WTC11 (cell line): ENCODE measurements at regions not wholly inside any gene's neighbourhood (a gene's known extent, or its start where the extent isn't known, plus 50 kb on each side); places are given as distances from the start of the nearest gene placed in this dataset.

ENCODE experiments used
- ATAC-seq: fragments of 200-7000 bp; cut with Tn5 transposase; 2 replicates; pipeline ENCODE4 v1.10.0; 2021; ENCODE audit warnings: mild to moderate bottlenecking, moderate library complexity
- CTCF ChIA-PET: fragments of 300-600 bp; sonication (Branson Sonifier 250); formaldehyde crosslinking; loops from one replicate; lab custom pipeline; 2021; ENCODE audit warnings: antibody characterized with exemption; lab: Charles Lee
- POLR2A ChIA-PET: fragments of 350-600 bp; sonication (Branson Sonifier 250); formaldehyde crosslinking; loops from one replicate; lab custom pipeline; 2021; ENCODE audit warnings: antibody characterized with exemption; lab: Charles Lee
- DNase-seq: peaks from one replicate; pipeline ENCODE4 v3.0.0; 2021; ENCODE audit warnings: low spot score
- H3K27ac Mint-ChIP-seq: 2 replicates; pipeline ENCODE4 v1.8.0; 2021; ENCODE audit warnings: mixed read lengths
- H3K27me3 Mint-ChIP-seq: 2 replicates; pipeline ENCODE4 v1.8.0; 2021; ENCODE audit warnings: low read depth, mild to moderate bottlenecking, moderate library complexity, mixed read lengths
- H3K36me3 Mint-ChIP-seq: 2 replicates; pipeline ENCODE4 v1.8.0; 2021; ENCODE audit warnings: mixed read lengths
- H3K4me1 Mint-ChIP-seq: 2 replicates; pipeline ENCODE4 v1.8.0; 2022; ENCODE audit warnings: mixed read lengths
- H3K4me3 Mint-ChIP-seq: 2 replicates; pipeline ENCODE4 v1.8.0; 2021; ENCODE audit warnings: mild to moderate bottlenecking, moderate library complexity, mixed read lengths
- H3K9me3 Mint-ChIP-seq: 2 replicates; pipeline ENCODE4 v1.8.0; 2021; ENCODE audit warnings: mixed read lengths
- ELF4 ChIP-seq: sonication (generic); formaldehyde crosslinking; IDR thresholded peaks from 2 replicates; pipeline ENCODE4 v1.8.1; 2022; ENCODE audit warnings: low read depth, mild to moderate bottlenecking, moderate library complexity, missing genetic modification reagents
- EMX1 ChIP-seq: fragments of 250-450 bp; sonication (Bioruptor Pico); IDR thresholded peaks from 2 replicates; pipeline ENCODE4 v1.8.0; 2021; ENCODE audit warnings: mild to moderate bottlenecking
- ETV6 ChIP-seq: sonication (generic); formaldehyde crosslinking; IDR thresholded peaks from 2 replicates; pipeline ENCODE4 v1.8.1; 2022; ENCODE audit warnings: mild to moderate bottlenecking, missing genetic modification reagents
- FOXJ3 ChIP-seq: sonication (generic); formaldehyde crosslinking; IDR thresholded peaks from 2 replicates; pipeline ENCODE4 v1.9.0; 2021; ENCODE audit warnings: missing genetic modification reagents, mild to moderate bottlenecking, borderline replicate concordance
- GRHL2 ChIP-seq: fragments of 250-450 bp; sonication (Bioruptor Pico); IDR thresholded peaks from 2 replicates; pipeline ENCODE4 v1.8.0; 2022; ENCODE audit warnings: mild to moderate bottlenecking, moderate library complexity; ENCODE audit not compliant: insufficient replicate concordance, severe bottlenecking
- HMGA2 ChIP-seq: fragments of 250-450 bp; sonication (Bioruptor Pico); IDR thresholded peaks from 2 replicates; pipeline ENCODE4 v1.4.0; 2021; ENCODE audit warnings: mild to moderate bottlenecking, moderate library complexity
- MYBL2 ChIP-seq: sonication (generic); formaldehyde crosslinking; IDR thresholded peaks from 2 replicates; pipeline ENCODE4 v1.8.1; 2023; ENCODE audit warnings: mild to moderate bottlenecking, moderate library complexity, missing genetic modification reagents
- NR1H2 ChIP-seq: sonication (generic); formaldehyde crosslinking; IDR thresholded peaks from 2 replicates; pipeline ENCODE4 v1.9.0; 2021; ENCODE audit warnings: mild to moderate bottlenecking, moderate library complexity, missing genetic modification reagents
- SP1 ChIP-seq: sonication (generic); formaldehyde crosslinking; conservative IDR thresholded peaks from 2 replicates; pipeline ENCODE4 v1.8.1; 2022; ENCODE audit warnings: missing genetic modification reagents
- TEAD1 ChIP-seq: sonication (generic); formaldehyde crosslinking; IDR thresholded peaks from 2 replicates; pipeline ENCODE4 v1.8.0; 2022; ENCODE audit warnings: mild to moderate bottlenecking, missing genetic modification reagents
- TP53 ChIP-seq: sonication (generic); formaldehyde crosslinking; IDR thresholded peaks from 2 replicates; pipeline ENCODE4 v1.8.1; 2023; ENCODE audit warnings: mild to moderate bottlenecking, missing genetic modification reagents
- ZNF121 ChIP-seq: sonication (generic); formaldehyde crosslinking; IDR thresholded peaks from 2 replicates; pipeline ENCODE4 v1.8.0; 2023; ENCODE audit warnings: missing genetic modification reagents
- ZNF138 ChIP-seq: sonication (generic); formaldehyde crosslinking; conservative IDR thresholded peaks from 2 replicates; pipeline ENCODE4 v1.8.1; 2022; ENCODE audit warnings: mild to moderate bottlenecking, moderate library complexity, missing genetic modification reagents
- ZNF317 ChIP-seq: sonication (generic); formaldehyde crosslinking; IDR thresholded peaks from 2 replicates; pipeline ENCODE4 v1.8.1; 2023; ENCODE audit warnings: low read depth, mild to moderate bottlenecking, moderate library complexity, missing genetic modification reagents, borderline replicate concordance
- TF ChIP-seq, protein P1 (sequence below): sonication (generic); formaldehyde crosslinking; IDR thresholded peaks from 2 replicates; pipeline ENCODE4 v1.8.0; 2022; ENCODE audit warnings: mild to moderate bottlenecking, missing genetic modification reagents
- TF ChIP-seq, protein P2 (sequence below): sonication (generic); formaldehyde crosslinking; IDR thresholded peaks from 2 replicates; pipeline ENCODE4 v1.8.1; 2023; ENCODE audit warnings: mild to moderate bottlenecking, missing genetic modification reagents
- TF ChIP-seq, protein P3 (sequence below): sonication (generic); formaldehyde crosslinking; IDR thresholded peaks from 2 replicates; pipeline ENCODE4 v1.8.1; 2022; ENCODE audit warnings: mild to moderate bottlenecking, moderate library complexity, missing genetic modification reagents
- TF ChIP-seq, protein P4 (sequence below): sonication (generic); formaldehyde crosslinking; IDR thresholded peaks from 2 replicates; pipeline ENCODE4 v1.8.0; 2023; ENCODE audit warnings: mild to moderate bottlenecking, missing genetic modification reagents
- TF ChIP-seq, protein P5 (sequence below): sonication (generic); formaldehyde crosslinking; IDR thresholded peaks from 2 replicates; pipeline ENCODE4 v1.8.0; 2022; ENCODE audit warnings: mild to moderate bottlenecking, missing genetic modification reagents
- TF ChIP-seq, protein P6 (sequence below): sonication (generic); formaldehyde crosslinking; IDR thresholded peaks from 2 replicates; pipeline ENCODE4 v1.8.0; 2022; ENCODE audit warnings: mild to moderate bottlenecking, missing genetic modification reagents

DNA sequence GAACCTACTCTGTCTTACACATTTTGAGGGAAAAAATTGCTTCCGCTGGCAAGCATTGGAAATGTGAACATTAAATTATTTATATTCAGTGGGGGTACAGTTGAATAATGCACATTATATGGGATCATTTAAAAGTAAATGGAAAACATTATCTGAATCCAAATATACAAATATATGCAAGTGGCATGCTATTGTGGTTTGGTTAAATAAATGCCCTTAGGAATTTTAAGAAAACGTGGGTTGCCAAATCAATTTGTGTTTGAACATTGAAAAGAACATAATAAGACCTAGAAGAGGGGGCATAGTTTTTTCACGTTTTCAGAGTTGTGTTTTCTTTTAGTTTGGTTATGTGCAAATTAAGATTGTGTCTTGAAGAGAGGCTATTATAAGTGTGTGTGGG lies 230.5 kb upstream of the PRKX start:
- Mint-ChIP-seq H3K4me1 (peaks cover 4% of the 10 kb centered on the region; the same call in 1 of the 2 replicates), H3K36me3 (no peaks in the 10 kb centered on the region), H3K27me3 (peaks cover 2% of the 10 kb centered on the region; the same call in 1 of the 2 replicates), H3K27ac (no peak overlapping the region), H3K9me3 (peaks cover 5% of the 10 kb centered on the region; the same call in 1 of the 2 replicates), H3K4me3 (no peak overlapping the region)
- TF ChIP-seq GRHL2 (CRISPR knock-in tag) (no peak), ZNF138 (no peak), TEAD1 (CRISPR knock-in tag) (no peak), ELF4 (no peak), ZNF317 (CRISPR knock-in tag) (no peak), MYBL2 (CRISPR knock-in tag) (no peak), EMX1 (CRISPR knock-in tag) (no peak), NR1H2 (no peak), HMGA2 (no peak), FOXJ3 (CRISPR knock-in tag) (no peak), TP53 (CRISPR knock-in tag) (no peak), SP1 (CRISPR knock-in tag) (no peak), ZNF121 (CRISPR knock-in tag) (no peak), ETV6 (no peak)
- TF ChIP-seq, protein P1, sequence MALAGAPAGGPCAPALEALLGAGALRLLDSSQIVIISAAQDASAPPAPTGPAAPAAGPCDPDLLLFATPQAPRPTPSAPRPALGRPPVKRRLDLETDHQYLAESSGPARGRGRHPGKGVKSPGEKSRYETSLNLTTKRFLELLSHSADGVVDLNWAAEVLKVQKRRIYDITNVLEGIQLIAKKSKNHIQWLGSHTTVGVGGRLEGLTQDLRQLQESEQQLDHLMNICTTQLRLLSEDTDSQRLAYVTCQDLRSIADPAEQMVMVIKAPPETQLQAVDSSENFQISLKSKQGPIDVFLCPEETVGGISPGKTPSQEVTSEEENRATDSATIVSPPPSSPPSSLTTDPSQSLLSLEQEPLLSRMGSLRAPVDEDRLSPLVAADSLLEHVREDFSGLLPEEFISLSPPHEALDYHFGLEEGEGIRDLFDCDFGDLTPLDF = no peak
- TF ChIP-seq, protein P2, sequence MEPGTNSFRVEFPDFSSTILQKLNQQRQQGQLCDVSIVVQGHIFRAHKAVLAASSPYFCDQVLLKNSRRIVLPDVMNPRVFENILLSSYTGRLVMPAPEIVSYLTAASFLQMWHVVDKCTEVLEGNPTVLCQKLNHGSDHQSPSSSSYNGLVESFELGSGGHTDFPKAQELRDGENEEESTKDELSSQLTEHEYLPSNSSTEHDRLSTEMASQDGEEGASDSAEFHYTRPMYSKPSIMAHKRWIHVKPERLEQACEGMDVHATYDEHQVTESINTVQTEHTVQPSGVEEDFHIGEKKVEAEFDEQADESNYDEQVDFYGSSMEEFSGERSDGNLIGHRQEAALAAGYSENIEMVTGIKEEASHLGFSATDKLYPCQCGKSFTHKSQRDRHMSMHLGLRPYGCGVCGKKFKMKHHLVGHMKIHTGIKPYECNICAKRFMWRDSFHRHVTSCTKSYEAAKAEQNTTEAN (CRISPR knock-in tag) = no peak
- TF ChIP-seq, protein P3, sequence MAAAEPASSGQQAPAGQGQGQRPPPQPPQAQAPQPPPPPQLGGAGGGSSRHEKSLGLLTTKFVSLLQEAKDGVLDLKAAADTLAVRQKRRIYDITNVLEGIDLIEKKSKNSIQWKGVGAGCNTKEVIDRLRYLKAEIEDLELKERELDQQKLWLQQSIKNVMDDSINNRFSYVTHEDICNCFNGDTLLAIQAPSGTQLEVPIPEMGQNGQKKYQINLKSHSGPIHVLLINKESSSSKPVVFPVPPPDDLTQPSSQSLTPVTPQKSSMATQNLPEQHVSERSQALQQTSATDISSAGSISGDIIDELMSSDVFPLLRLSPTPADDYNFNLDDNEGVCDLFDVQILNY (CRISPR knock-in tag) = no peak
- TF ChIP-seq, protein P4, sequence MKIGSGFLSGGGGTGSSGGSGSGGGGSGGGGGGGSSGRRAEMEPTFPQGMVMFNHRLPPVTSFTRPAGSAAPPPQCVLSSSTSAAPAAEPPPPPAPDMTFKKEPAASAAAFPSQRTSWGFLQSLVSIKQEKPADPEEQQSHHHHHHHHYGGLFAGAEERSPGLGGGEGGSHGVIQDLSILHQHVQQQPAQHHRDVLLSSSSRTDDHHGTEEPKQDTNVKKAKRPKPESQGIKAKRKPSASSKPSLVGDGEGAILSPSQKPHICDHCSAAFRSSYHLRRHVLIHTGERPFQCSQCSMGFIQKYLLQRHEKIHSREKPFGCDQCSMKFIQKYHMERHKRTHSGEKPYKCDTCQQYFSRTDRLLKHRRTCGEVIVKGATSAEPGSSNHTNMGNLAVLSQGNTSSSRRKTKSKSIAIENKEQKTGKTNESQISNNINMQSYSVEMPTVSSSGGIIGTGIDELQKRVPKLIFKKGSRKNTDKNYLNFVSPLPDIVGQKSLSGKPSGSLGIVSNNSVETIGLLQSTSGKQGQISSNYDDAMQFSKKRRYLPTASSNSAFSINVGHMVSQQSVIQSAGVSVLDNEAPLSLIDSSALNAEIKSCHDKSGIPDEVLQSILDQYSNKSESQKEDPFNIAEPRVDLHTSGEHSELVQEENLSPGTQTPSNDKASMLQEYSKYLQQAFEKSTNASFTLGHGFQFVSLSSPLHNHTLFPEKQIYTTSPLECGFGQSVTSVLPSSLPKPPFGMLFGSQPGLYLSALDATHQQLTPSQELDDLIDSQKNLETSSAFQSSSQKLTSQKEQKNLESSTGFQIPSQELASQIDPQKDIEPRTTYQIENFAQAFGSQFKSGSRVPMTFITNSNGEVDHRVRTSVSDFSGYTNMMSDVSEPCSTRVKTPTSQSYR (CRISPR knock-in tag) = no peak
- TF ChIP-seq, protein P5, sequence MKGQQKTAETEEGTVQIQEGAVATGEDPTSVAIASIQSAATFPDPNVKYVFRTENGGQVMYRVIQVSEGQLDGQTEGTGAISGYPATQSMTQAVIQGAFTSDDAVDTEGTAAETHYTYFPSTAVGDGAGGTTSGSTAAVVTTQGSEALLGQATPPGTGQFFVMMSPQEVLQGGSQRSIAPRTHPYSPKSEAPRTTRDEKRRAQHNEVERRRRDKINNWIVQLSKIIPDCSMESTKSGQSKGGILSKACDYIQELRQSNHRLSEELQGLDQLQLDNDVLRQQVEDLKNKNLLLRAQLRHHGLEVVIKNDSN (CRISPR knock-in tag) = no peak
- TF ChIP-seq, protein P6, sequence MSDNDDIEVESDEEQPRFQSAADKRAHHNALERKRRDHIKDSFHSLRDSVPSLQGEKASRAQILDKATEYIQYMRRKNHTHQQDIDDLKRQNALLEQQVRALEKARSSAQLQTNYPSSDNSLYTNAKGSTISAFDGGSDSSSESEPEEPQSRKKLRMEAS (CRISPR knock-in tag) = no peak
- ATAC-seq (no peak), DNase-seq (no peak)
- POLR2A ChIA-PET = no interaction called here
- CTCF ChIA-PET = no interaction called here
